HL-60 (cell line): ENCODE measurements at regions not wholly inside any gene's neighbourhood (a gene's known extent, or its start where the extent isn't known, plus 50 kb on each side); places are given as distances from the start of the nearest gene placed in this dataset.

Experiments used
- DNase-seq, 2 experiments: peaks; one replicate each; pipeline ENCODE4 v3.0.0-alpha.2; 2010 to 2020; ENCODE audit warnings: low read depth in 1 of 2, low spot score in 1 of 2
- H3K27ac ChIP-seq: fragments of 250-450 bp; sonication (Bioruptor Pico); replicated peaks from 2 replicates; pipeline ENCODE4 v1.5.1; 2020; ENCODE audit warnings: mild to moderate bottlenecking, moderate library complexity
- H3K27me3 ChIP-seq: fragments of 250-450 bp; sonication (Bioruptor Pico); 2 replicates; pipeline ENCODE4 v1.5.1; 2021; ENCODE audit warnings: mild to moderate bottlenecking, moderate library complexity; ENCODE audit not compliant: insufficient read depth, poor library complexity, severe bottlenecking
- H3K4me3 ChIP-seq: replicated peaks from 2 replicates; pipeline ENCODE4 v1.5.1; 2011; ENCODE audit warnings: mild to moderate bottlenecking, control low read depth, low read length; ENCODE audit not compliant: insufficient read depth
- CTCF ChIP-seq: IDR thresholded peaks from one replicate; pipeline ENCODE4 v1.5.1; 2011; ENCODE audit warnings: low read length, control low read depth, inconsistent platforms; ENCODE audit not compliant: insufficient read depth
- GABPA ChIP-seq: IDR thresholded peaks from 2 replicates; pipeline ENCODE4 v1.6.1; 2012; ENCODE audit warnings: low read depth
- POLR2AphosphoS5 ChIP-seq: IDR thresholded peaks from 2 replicates; pipeline ENCODE4 v1.6.1; 2012; ENCODE audit warnings: low read depth
- REST ChIP-seq: IDR thresholded peaks from 2 replicates; pipeline ENCODE4 v1.6.1; 2012; ENCODE audit warnings: low read depth; ENCODE audit not compliant: insufficient replicate concordance
- SPI1 ChIP-seq: IDR thresholded peaks from 2 replicates; pipeline ENCODE4 v1.6.1; 2012; ENCODE audit warnings: low read depth, mild to moderate bottlenecking, borderline replicate concordance

- no peak for DNase-seq
- Histone ChIP-seq H3K4me3 (no peak overlapping the region), H3K27me3 (no peaks in the 10 kb centered on the region), H3K27ac (no peak overlapping the region)
- TF ChIP-seq CTCF = no peak
- no peak for TF ChIP-seq REST
- TF ChIP-seq POLR2AphosphoS5 = no peak
- no peak for TF ChIP-seq SPI1
- TF ChIP-seq GABPA = no peak
Measured at GRCh38 chr10:36265741-36266140, 623.6 kb upstream of the FZD8 start.

- no peak for TF ChIP-seq REST
- TF ChIP-seq GABPA = no peak
- TF ChIP-seq POLR2AphosphoS5 = no peak
- TF ChIP-seq SPI1 = no peak
- no peak for TF ChIP-seq CTCF
Measured at GRCh38 chr10:36263871-36264270, 621.8 kb upstream of the FZD8 start.

GRCh38 chr10:36256948-36257356 is 614.9 kb upstream of the FZD8 start:
- Histone ChIP-seq H3K27me3 (no peaks in the 10 kb centered on the region), H3K27ac (no peak overlapping the region), H3K4me3 (no peak overlapping the region)
- no peak for DNase-seq
- TF ChIP-seq CTCF = no peak

More at GRCh38 chr10:36263871-36264270, 621.8 kb upstream of the FZD8 start:
- DNase-seq = no peak
- Histone ChIP-seq H3K4me3 (no peak overlapping the region), H3K27ac (no peak overlapping the region), H3K27me3 (no peaks in the 10 kb centered on the region)

- H3K27ac ChIP-seq = no peak overlapping the region
- H3K4me3 ChIP-seq = no peak overlapping the region
- H3K27me3 ChIP-seq = no peaks in the 10 kb centered on the region
- DNase-seq = no peak
- no peak for TF ChIP-seq POLR2AphosphoS5
- TF ChIP-seq GABPA = no peak
- TF ChIP-seq CTCF = no peak
- no peak for TF ChIP-seq SPI1
- no peak for TF ChIP-seq REST
Measured at GRCh38 chr10:36256166-36256565, 614.1 kb upstream of the FZD8 start.
